ENCODE measurements at regions not wholly inside any gene's neighbourhood (a gene's known extent, or its start where the extent isn't known, plus 50 kb on each side); places are given as distances from the start of the nearest gene placed in this dataset.

DNA sequence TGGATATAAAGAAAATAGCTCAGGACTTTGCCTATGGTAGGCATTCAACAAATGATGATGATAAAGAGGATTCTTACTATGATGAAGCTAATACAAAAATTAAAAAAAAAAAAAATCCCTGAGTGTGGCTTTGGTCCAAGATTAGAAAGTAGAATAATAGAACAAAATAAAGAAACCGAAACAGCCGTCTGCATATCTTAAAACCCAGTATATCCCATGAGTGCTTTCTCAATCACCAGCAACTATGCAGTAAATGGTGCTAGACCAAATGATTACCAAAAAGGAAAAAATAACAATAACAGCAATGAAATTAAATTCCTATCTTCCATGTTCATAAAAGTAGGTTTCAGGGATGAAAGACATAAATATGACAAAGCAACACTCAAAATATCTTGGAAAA is 59.3 kb upstream of the DCC start:
- Histone ChIP-seq H3K4me3 (no peak overlapping the region), H3K4me2 (no peak overlapping the region), H3K27ac (no peak overlapping the region), H3K4me1 (no peaks in the 10 kb centered on the region), H3K9me3 (no peaks in the 10 kb centered on the region)
- DNase-seq (ENCODE audit: low read depth in 1 of 2, low spot score in 1 of 2) (no peak), FAIRE-seq (no peak), ATAC-seq (no peak)
- ChIA-PET CTCF (no interaction called here), POLR2A (no interaction called here)
- TF ChIP-seq RNF2 (IDR thresholded peaks at IDR 0.05; ENCODE audit: borderline replicate concordance, low read depth) (no peak), RAD21 (conservative IDR thresholded peaks at IDR 0.05 in 1 of 2, IDR thresholded peaks at IDR 0.05 in 1 of 2) (no peak), ZNF302 (CRISPR knock-in tag; IDR thresholded peaks at IDR 0.05) (no peak), CBX8 (IDR thresholded peaks at IDR 0.05) (no peak), FOXS1 (CRISPR knock-in tag; IDR thresholded peaks at IDR 0.05) (no peak), KDM1A (IDR thresholded peaks at IDR 0.05; ENCODE audit: low read depth) (no peak), ESRRA (IDR thresholded peaks at IDR 0.05; ENCODE audit: borderline replicate concordance, low read length) (no peak), CHD2 (IDR thresholded peaks at IDR 0.05; ENCODE audit: low read length, partially characterized antibody) (no peak), PHF8 (IDR thresholded peaks at IDR 0.05; ENCODE audit: borderline replicate concordance, low read depth) (no peak), NPAS2 (CRISPR knock-in tag; IDR thresholded peaks at IDR 0.05; ENCODE audit: borderline replicate concordance) (no peak), FOSB (CRISPR knock-in tag; IDR thresholded peaks at IDR 0.05) (no peak), BHLHE40 (IDR thresholded peaks at IDR 0.05; ENCODE audit: low read depth, low read length) (no peak), SREBF2 (IDR thresholded peaks at IDR 0.05) (no peak), KDM5A (IDR thresholded peaks at IDR 0.05) (no peak)
- TF ChIP-seq, protein P1, sequence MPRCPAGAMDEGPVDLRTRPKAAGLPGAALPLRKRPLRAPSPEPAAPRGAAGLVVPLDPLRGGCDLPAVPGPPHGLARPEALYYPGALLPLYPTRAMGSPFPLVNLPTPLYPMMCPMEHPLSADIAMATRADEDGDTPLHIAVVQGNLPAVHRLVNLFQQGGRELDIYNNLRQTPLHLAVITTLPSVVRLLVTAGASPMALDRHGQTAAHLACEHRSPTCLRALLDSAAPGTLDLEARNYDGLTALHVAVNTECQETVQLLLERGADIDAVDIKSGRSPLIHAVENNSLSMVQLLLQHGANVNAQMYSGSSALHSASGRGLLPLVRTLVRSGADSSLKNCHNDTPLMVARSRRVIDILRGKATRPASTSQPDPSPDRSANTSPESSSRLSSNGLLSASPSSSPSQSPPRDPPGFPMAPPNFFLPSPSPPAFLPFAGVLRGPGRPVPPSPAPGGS (IDR thresholded peaks at IDR 0.05), result no peak
- TF ChIP-seq, protein P2, sequence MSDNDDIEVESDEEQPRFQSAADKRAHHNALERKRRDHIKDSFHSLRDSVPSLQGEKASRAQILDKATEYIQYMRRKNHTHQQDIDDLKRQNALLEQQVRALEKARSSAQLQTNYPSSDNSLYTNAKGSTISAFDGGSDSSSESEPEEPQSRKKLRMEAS (IDR thresholded peaks at IDR 0.05), result no peak
- TF ChIP-seq, protein P3, sequence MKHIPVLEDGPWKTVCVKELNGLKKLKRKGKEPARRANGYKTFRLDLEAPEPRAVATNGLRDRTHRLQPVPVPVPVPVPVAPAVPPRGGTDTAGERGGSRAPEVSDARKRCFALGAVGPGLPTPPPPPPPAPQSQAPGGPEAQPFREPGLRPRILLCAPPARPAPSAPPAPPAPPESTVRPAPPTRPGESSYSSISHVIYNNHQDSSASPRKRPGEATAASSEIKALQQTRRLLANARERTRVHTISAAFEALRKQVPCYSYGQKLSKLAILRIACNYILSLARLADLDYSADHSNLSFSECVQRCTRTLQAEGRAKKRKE (CRISPR knock-in tag; IDR thresholded peaks at IDR 0.05; ENCODE audit: low read depth), result no peak
- TF ChIP-seq, protein P4, sequence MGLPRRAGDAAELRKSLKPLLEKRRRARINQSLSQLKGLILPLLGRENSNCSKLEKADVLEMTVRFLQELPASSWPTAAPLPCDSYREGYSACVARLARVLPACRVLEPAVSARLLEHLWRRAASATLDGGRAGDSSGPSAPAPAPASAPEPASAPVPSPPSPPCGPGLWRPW (IDR thresholded peaks at IDR 0.05), result no peak
- TF ChIP-seq, protein P5, sequence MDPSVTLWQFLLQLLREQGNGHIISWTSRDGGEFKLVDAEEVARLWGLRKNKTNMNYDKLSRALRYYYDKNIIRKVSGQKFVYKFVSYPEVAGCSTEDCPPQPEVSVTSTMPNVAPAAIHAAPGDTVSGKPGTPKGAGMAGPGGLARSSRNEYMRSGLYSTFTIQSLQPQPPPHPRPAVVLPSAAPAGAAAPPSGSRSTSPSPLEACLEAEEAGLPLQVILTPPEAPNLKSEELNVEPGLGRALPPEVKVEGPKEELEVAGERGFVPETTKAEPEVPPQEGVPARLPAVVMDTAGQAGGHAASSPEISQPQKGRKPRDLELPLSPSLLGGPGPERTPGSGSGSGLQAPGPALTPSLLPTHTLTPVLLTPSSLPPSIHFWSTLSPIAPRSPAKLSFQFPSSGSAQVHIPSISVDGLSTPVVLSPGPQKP (IDR thresholded peaks at IDR 0.05; ENCODE audit: low read depth, low read length), result no peak
- 2% methylated on average over 2 of the region's 2 CpGs for WGBS (ENCODE audit: missing lambda C conversion rate)

DNA sequence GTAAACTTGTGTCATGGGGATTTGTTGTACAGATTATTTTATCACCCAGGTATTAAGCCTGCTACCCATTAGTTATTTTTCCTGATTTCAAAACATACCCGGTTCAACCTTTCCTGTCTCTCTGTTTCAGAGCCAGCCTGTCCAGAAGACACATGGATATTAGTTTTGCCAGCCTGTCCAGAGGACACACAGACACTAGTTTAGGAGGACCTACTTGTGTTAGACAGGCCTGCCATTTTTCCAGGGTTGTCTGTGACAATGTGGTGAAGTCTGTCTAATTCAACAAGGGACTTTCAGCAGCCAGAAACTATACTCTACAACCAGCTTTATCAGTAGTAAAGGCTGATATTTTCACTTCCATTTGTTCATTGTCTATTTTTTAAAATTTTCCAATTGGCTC is 56.1 kb upstream of the DCC start:
- FAIRE-seq (no peak), DNase-seq (ENCODE audit: low read depth in 1 of 2, low spot score in 1 of 2) (no peak), ATAC-seq (no peak)
- Histone ChIP-seq H3K4me1 (no peaks in the 10 kb centered on the region), H3K4me3 (no peak overlapping the region), H3K27ac (no peak overlapping the region), H3K9me3 (no peaks in the 10 kb centered on the region), H3K4me2 (no peak overlapping the region)
- ChIA-PET POLR2A (no interaction called here), CTCF (no interaction called here)
- 0% methylated on average over 1 of the region's 1 CpG for WGBS (ENCODE audit: missing lambda C conversion rate)
- no peak for TF ChIP-seq FOSL2 (IDR thresholded peaks at IDR 0.05)
- no peak for TF ChIP-seq FOSL2 (CRISPR knock-in tag; IDR thresholded peaks at IDR 0.05)
- TF ChIP-seq, protein P5 (IDR thresholded peaks at IDR 0.05; ENCODE audit: low read depth, low read length), result no peak
- no peak for TF ChIP-seq POLR2A (IDR thresholded peaks at IDR 0.05; ENCODE audit: low read length)
- TF ChIP-seq RFX5 (IDR thresholded peaks at IDR 0.05), result no peak
- no peak for TF ChIP-seq RNF2 (IDR thresholded peaks at IDR 0.05; ENCODE audit: borderline replicate concordance, low read depth)
- TF ChIP-seq, protein P6, sequence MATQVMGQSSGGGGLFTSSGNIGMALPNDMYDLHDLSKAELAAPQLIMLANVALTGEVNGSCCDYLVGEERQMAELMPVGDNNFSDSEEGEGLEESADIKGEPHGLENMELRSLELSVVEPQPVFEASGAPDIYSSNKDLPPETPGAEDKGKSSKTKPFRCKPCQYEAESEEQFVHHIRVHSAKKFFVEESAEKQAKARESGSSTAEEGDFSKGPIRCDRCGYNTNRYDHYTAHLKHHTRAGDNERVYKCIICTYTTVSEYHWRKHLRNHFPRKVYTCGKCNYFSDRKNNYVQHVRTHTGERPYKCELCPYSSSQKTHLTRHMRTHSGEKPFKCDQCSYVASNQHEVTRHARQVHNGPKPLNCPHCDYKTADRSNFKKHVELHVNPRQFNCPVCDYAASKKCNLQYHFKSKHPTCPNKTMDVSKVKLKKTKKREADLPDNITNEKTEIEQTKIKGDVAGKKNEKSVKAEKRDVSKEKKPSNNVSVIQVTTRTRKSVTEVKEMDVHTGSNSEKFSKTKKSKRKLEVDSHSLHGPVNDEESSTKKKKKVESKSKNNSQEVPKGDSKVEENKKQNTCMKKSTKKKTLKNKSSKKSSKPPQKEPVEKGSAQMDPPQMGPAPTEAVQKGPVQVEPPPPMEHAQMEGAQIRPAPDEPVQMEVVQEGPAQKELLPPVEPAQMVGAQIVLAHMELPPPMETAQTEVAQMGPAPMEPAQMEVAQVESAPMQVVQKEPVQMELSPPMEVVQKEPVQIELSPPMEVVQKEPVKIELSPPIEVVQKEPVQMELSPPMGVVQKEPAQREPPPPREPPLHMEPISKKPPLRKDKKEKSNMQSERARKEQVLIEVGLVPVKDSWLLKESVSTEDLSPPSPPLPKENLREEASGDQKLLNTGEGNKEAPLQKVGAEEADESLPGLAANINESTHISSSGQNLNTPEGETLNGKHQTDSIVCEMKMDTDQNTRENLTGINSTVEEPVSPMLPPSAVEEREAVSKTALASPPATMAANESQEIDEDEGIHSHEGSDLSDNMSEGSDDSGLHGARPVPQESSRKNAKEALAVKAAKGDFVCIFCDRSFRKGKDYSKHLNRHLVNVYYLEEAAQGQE (IDR thresholded peaks at IDR 0.05), result no peak
- TF ChIP-seq MAZ (IDR thresholded peaks at IDR 0.05; ENCODE audit: borderline replicate concordance, low read depth, low read length), result no peak
- no peak for TF ChIP-seq TP53 (CRISPR knock-in tag; IDR thresholded peaks at IDR 0.05)
- TF ChIP-seq, protein P3 (CRISPR knock-in tag; IDR thresholded peaks at IDR 0.05; ENCODE audit: low read depth), result no peak
- no peak for TF ChIP-seq HDAC2 (IDR thresholded peaks at IDR 0.05)
- TF ChIP-seq BHLHE40 (IDR thresholded peaks at IDR 0.05; ENCODE audit: low read depth, low read length), result no peak
- no peak for TF ChIP-seq HOXB13 (CRISPR knock-in tag; IDR thresholded peaks at IDR 0.05; ENCODE audit: low read depth)
- TF ChIP-seq NFE2L2 (conservative IDR thresholded peaks at IDR 0.05; ENCODE audit: low read length), result no peak

All from A549 (cell line).